ENCODE measurements at regions not wholly inside any gene's neighbourhood (a gene's known extent, or its start where the extent isn't known, plus 50 kb on each side); places are given as distances from the start of the nearest gene placed in this dataset.

GRCh38 chr7:22935269-22935668 is 78.7 kb downstream of the HYCC1 start:
- Histone ChIP-seq H3K4me1 (peaks cover 9% of the 10 kb centered on the region), H3K36me3 (ENCODE audit: insufficient read depth in 1 of 2, low read depth in 1 of 2) (no peaks in the 10 kb centered on the region), H3K27me3 (ENCODE audit: insufficient read depth in 3 of 3, low read length in 2 of 3) (no peaks in the 10 kb centered on the region), H3K9me3 (no peaks in the 10 kb centered on the region), H3K4me3 (no peak overlapping the region), H3K27ac (no peak overlapping the region)
- no peak for TF ChIP-seq CTCF (IDR thresholded peaks at IDR 0.05)
- intact Hi-C loops (cut with DNase I) = no loop called here
- WGBS, 3 donors = 0 to 13% (median 12%) methylated on average over 1 of the region's 1 CpG
- DNase-seq (no peak), ATAC-seq (no peak)

GRCh38 chr7:22934473-22935065 is 79.4 kb downstream of the HYCC1 start:
- ATAC-seq (peak; percentile 58 to 84 (median 80)), DNase-seq (no peak)
- H3K27me3 ChIP-seq (ENCODE audit: insufficient read depth in 3 of 3, low read length in 2 of 3) = no peaks in the 10 kb centered on the region
- no peaks in the 10 kb centered on the region for H3K36me3 ChIP-seq (ENCODE audit: insufficient read depth in 1 of 2, low read depth in 1 of 2)
- 30 to 36% (median 36%) methylated on average over 4 of the region's 4 CpGs for WGBS, 3 donors
- no peak overlapping the region for H3K4me3 ChIP-seq
- peaks cover 9% of the 10 kb centered on the region for H3K4me1 ChIP-seq
- no peak for TF ChIP-seq CTCF (IDR thresholded peaks at IDR 0.05)
- peak overlapping the region; percentile 19 for H3K27ac ChIP-seq
- intact Hi-C loops (cut with DNase I) = no loop called here
- no peaks in the 10 kb centered on the region for H3K9me3 ChIP-seq

DNA sequence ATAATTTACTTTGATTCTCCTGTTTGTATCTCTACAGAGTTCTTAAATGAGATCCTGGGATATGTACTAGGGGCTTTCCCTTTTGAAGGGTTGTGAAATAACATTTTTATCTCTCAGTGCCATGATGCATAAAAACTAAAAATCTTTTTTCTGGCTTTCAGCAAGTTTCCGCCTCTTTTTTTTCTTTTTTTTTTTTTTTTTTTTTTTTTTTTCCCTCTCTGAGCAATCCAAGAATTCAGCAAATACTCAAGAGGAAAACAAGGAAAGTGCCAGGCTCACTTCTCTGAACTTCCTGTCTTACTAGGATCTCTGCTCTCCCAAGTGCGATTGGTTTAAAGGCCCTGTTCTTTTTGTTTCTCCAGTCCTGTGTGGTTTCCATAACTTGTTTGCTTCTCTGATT is 79.9 kb downstream of the HYCC1 start:
- Histone ChIP-seq H3K9me3 (no peaks in the 10 kb centered on the region), H3K27me3 (ENCODE audit: insufficient read depth in 3 of 3, low read length in 2 of 3) (no peaks in the 10 kb centered on the region), H3K27ac (peak overlapping the region; percentile 19), H3K4me3 (no peak overlapping the region), H3K36me3 (ENCODE audit: insufficient read depth in 1 of 2, low read depth in 1 of 2) (no peaks in the 10 kb centered on the region), H3K4me1 (peaks cover 9% of the 10 kb centered on the region)
- 41 to 62% (median 57%) methylated on average over 2 of the region's 2 CpGs for WGBS, 3 donors
- ATAC-seq = peak in 1 of 4 donors; percentile 46
- intact Hi-C loops (cut with DNase I) = no loop called here
- TF ChIP-seq CTCF (IDR thresholded peaks at IDR 0.05) = no peak
- no peak for DNase-seq

DNA sequence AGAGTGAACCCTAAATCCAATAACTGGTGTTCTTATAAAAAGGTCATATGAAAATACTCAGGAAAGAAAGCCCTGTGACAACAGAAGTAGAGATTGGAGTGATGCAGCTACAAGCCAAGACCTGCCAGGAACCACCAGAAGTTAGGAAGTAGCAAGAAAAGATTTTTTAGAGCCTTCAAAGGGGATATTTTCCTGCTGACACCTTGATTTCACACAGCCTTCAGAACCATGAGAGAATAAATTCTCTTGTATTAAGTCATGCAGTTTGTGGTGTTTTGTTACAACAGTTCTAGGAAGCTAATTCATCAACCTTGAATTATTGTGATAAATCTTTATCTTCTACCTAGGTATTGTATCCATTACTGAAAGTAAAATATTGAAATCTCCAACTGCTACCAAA is 81.0 kb downstream of the HYCC1 start:
- TF ChIP-seq CTCF (IDR thresholded peaks at IDR 0.05) = no peak
- Histone ChIP-seq H3K4me1 (peaks cover 9% of the 10 kb centered on the region), H3K9me3 (no peaks in the 10 kb centered on the region), H3K4me3 (no peak overlapping the region), H3K36me3 (ENCODE audit: insufficient read depth in 1 of 2, low read depth in 1 of 2) (no peaks in the 10 kb centered on the region), H3K27me3 (ENCODE audit: insufficient read depth in 3 of 3, low read length in 2 of 3) (no peaks in the 10 kb centered on the region), H3K27ac (no peak overlapping the region)
- ATAC-seq (no peak), DNase-seq (no peak)
- intact Hi-C loops (cut with DNase I) = no loop called here

GRCh38 chr7:22931011-22931410 is 82.9 kb downstream of the HYCC1 start:
- TF ChIP-seq CTCF (IDR thresholded peaks at IDR 0.05) = no peak
- H3K36me3 ChIP-seq (ENCODE audit: insufficient read depth in 1 of 2, low read depth in 1 of 2) = no peaks in the 10 kb centered on the region
- no peaks in the 10 kb centered on the region for H3K27me3 ChIP-seq (ENCODE audit: insufficient read depth in 3 of 3, low read length in 2 of 3)
- no peak overlapping the region for H3K4me3 ChIP-seq
- H3K27ac ChIP-seq = no peak overlapping the region
- DNase-seq = no peak
- H3K9me3 ChIP-seq = no peaks in the 10 kb centered on the region
- WGBS, 3 donors = 76 to 85% (median 85%) methylated on average over 3 of the region's 3 CpGs
- no peak for ATAC-seq
- peaks cover 9% of the 10 kb centered on the region for H3K4me1 ChIP-seq
- intact Hi-C loops (cut with DNase I) = loop anchor here in 1 of 2 donors (2.0 kb wide), 1 partner anchor 20 kb away; no protein-coding TSS in a partner anchor

Data from psoas muscle (tissue), 7 donors.